GM23338 (cell line): ENCODE measurements at regions not wholly inside any gene's neighbourhood (a gene's known extent, or its start where the extent isn't known, plus 50 kb on each side); places are given as distances from the start of the nearest gene placed in this dataset.

Source experiments
- ATAC-seq: fragments of 200-7000 bp; cut with Tn5 transposase; 3 replicates; pipeline ENCODE4 v1.9.1; 2020
- DNase-seq: peaks from one replicate; pipeline ENCODE4 v3.0.0-alpha.2; 2015; ENCODE audit warnings: low spot score
- H2AFZ ChIP-seq: fragments of 200-600 bp; sonication (generic); 2 replicates; pipeline ENCODE4 v1.8.0; 2016; ENCODE audit warnings: antibody characterized with exemption, mild to moderate bottlenecking, moderate library complexity
- H3F3A ChIP-seq: fragments of 200-600 bp; sonication (generic); replicated peaks from 2 replicates; pipeline ENCODE4 v1.8.0; 2017; ENCODE audit warnings: antibody characterized with exemption, mixed run types, low read depth
- H3K27ac ChIP-seq: fragments of 200-600 bp; sonication (generic); 2 replicates; pipeline ENCODE4 v1.6.1; 2016; ENCODE audit warnings: low read depth
- H3K27me3 ChIP-seq: fragments of 200-600 bp; sonication (generic); 2 replicates; pipeline ENCODE4 v1.8.0; 2016; ENCODE audit warnings: mild to moderate bottlenecking, mixed run types, moderate library complexity; ENCODE audit not compliant: insufficient read depth
- H3K36me3 ChIP-seq: fragments of 200-600 bp; sonication (generic); 2 replicates; pipeline ENCODE4 v1.8.0; 2016; ENCODE audit warnings: mild to moderate bottlenecking; ENCODE audit not compliant: insufficient read depth
- H3K4me1 ChIP-seq: fragments of 200-600 bp; sonication (generic); 2 replicates; pipeline ENCODE4 v1.8.0; 2016; ENCODE audit warnings: mild to moderate bottlenecking, moderate library complexity; ENCODE audit not compliant: insufficient read depth
- H3K4me2 ChIP-seq: fragments of 200-600 bp; sonication (generic); 2 replicates; pipeline ENCODE4 v1.7.1; 2017; ENCODE audit warnings: mixed run types
- H3K4me3 ChIP-seq: fragments of 200-600 bp; sonication (generic); 2 replicates; pipeline ENCODE4 v1.6.1; 2016; ENCODE audit warnings: mixed run types
- H3K79me2 ChIP-seq: fragments of 200-600 bp; sonication (generic); replicated peaks from 2 replicates; pipeline ENCODE4 v1.8.0; 2017; ENCODE audit warnings: mild to moderate bottlenecking; ENCODE audit not compliant: insufficient read depth
- H3K9me2 ChIP-seq: fragments of 200-600 bp; sonication (generic); 2 replicates; pipeline ENCODE4 v1.8.0; 2017; ENCODE audit not compliant: insufficient read depth
- H4K20me1 ChIP-seq: fragments of 200-600 bp; sonication (generic); replicated peaks from 2 replicates; pipeline ENCODE4 v1.8.0; 2017; ENCODE audit warnings: mild to moderate bottlenecking; ENCODE audit not compliant: insufficient read depth
- H3K27ac Mint-ChIP-seq: 2 replicates; pipeline ENCODE4 v1.8.0; 2020; ENCODE audit warnings: inconsistent platforms, mild to moderate bottlenecking, moderate library complexity, mixed read lengths
- H3K27me3 Mint-ChIP-seq: 3 replicates; pipeline ENCODE4 v1.8.0; 2022; ENCODE audit warnings: low read depth, mild to moderate bottlenecking, moderate library complexity, mixed read lengths, inconsistent platforms; ENCODE audit not compliant: insufficient read depth, poor library complexity
- H3K36me3 Mint-ChIP-seq: 3 replicates; pipeline ENCODE4 v1.8.0; 2021; ENCODE audit warnings: low read depth, mild to moderate bottlenecking, inconsistent platforms, moderate library complexity, mixed read lengths
- H3K4me1 Mint-ChIP-seq: 3 replicates; pipeline ENCODE4 v1.8.0; 2020; ENCODE audit warnings: mild to moderate bottlenecking, inconsistent platforms, mixed read lengths
- H3K4me3 Mint-ChIP-seq: 3 replicates; pipeline ENCODE4 v1.8.0; 2021; ENCODE audit warnings: moderate library complexity, mild to moderate bottlenecking, inconsistent platforms, mixed read lengths
- H3K9me3 Mint-ChIP-seq: 3 replicates; pipeline ENCODE4 v1.8.0; 2020; ENCODE audit warnings: moderate library complexity, mild to moderate bottlenecking, inconsistent platforms, mixed read lengths
- CREB1 ChIP-seq: fragments of 250-450 bp; sonication (Bioruptor Pico); IDR thresholded peaks from 2 replicates; pipeline ENCODE4 v1.5.0; 2020; ENCODE audit warnings: low read depth, mild to moderate bottlenecking, moderate library complexity
- CTCF ChIP-seq, 2 experiments: fragments of 200-600 bp in 1 of 2; sonication (generic) in 1 of 2; conservative IDR thresholded peaks; 2 replicates each; pipeline versions ENCODE4 v1.5.1 to v1.6.1; 2016 to 2017; ENCODE audit warnings: antibody characterized with exemption in 2 of 2, low read depth in 2 of 2, mild to moderate bottlenecking in 2 of 2, moderate library complexity in 1 of 2
- EZH2 ChIP-seq: fragments of 200-600 bp; sonication (generic); IDR thresholded peaks from one replicate; pipeline ENCODE4 v1.8.0; 2017; ENCODE audit warnings: antibody characterized with exemption, mild to moderate bottlenecking, low read depth; ENCODE audit not compliant: unreplicated experiment
- POLR2AphosphoS5 ChIP-seq: IDR thresholded peaks from 2 replicates; pipeline ENCODE4 v1.6.1; 2016; ENCODE audit warnings: antibody characterized with exemption, low read depth
- REST ChIP-seq: IDR thresholded peaks from one replicate; pipeline ENCODE4 v1.6.1; 2018; ENCODE audit warnings: antibody characterized with exemption; ENCODE audit not compliant: unreplicated experiment
- ZNF114 ChIP-seq: fragments of 250-450 bp; sonication (Bioruptor Pico); IDR thresholded peaks from 2 replicates; pipeline ENCODE4 v1.5.0; 2020; ENCODE audit warnings: mild to moderate bottlenecking, moderate library complexity
- ZNF462 ChIP-seq: fragments of 250-450 bp; sonication (Bioruptor Pico); IDR thresholded peaks from 2 replicates; pipeline ENCODE4 v1.5.0; 2020; ENCODE audit warnings: mild to moderate bottlenecking, moderate library complexity

- TF ChIP-seq ZNF462 (no peak), REST (no peak)
These were observed 73.5 kb upstream of the API5 start (continued) for GRCh38 chr11:43238341-43238740.

- Histone ChIP-seq H3K79me2 (no peaks in the 10 kb centered on the region), H3K27ac (no peak overlapping the region), H3K27me3 (no peaks in the 10 kb centered on the region), H3F3A (no peaks in the 10 kb centered on the region), H3K4me1 (no peaks in the 10 kb centered on the region), H3K9me2 (no peaks in the 10 kb centered on the region), H4K20me1 (no peaks in the 10 kb centered on the region), H3K4me2 (no peak overlapping the region), H3K4me3 (no peak overlapping the region), H3K36me3 (no peaks in the 10 kb centered on the region), H2AFZ (no peak overlapping the region)
- no peak overlapping the region for H3K4me3 Mint-ChIP-seq
- H3K27me3 Mint-ChIP-seq: no peaks in the 10 kb centered on the region
- no peaks in the 10 kb centered on the region for H3K4me1 Mint-ChIP-seq
- DNase-seq (no peak), ATAC-seq (no peak)
- no peak overlapping the region for H3K27ac Mint-ChIP-seq
- peaks cover 2% of the 10 kb centered on the region; the same call in 1 of the 3 replicates for H3K36me3 Mint-ChIP-seq
- peaks cover 84% of the 10 kb centered on the region for H3K9me3 Mint-ChIP-seq
- TF ChIP-seq CTCF (conservative IDR thresholded peaks at IDR 0.05; ENCODE audit: low read depth in 2 of 2): no peak
- no peak for TF ChIP-seq ZNF114 (CRISPR knock-in tag)
- no peak for TF ChIP-seq POLR2AphosphoS5
- TF ChIP-seq REST: no peak
- TF ChIP-seq CREB1: no peak
- TF ChIP-seq EZH2: no peak
These were observed 72.0 kb upstream of the API5 start for GRCh38 chr11:43239791-43240190.
